ENCODE measurements at regions not wholly inside any gene's neighbourhood (a gene's known extent, or its start where the extent isn't known, plus 50 kb on each side); places are given as distances from the start of the nearest gene placed in this dataset.
"Not testable (repeated sequence)": the region's sequence is repeated elsewhere in the genome, so short reads cannot be mapped to it uniquely, and the experiment has no call there.

DNA sequence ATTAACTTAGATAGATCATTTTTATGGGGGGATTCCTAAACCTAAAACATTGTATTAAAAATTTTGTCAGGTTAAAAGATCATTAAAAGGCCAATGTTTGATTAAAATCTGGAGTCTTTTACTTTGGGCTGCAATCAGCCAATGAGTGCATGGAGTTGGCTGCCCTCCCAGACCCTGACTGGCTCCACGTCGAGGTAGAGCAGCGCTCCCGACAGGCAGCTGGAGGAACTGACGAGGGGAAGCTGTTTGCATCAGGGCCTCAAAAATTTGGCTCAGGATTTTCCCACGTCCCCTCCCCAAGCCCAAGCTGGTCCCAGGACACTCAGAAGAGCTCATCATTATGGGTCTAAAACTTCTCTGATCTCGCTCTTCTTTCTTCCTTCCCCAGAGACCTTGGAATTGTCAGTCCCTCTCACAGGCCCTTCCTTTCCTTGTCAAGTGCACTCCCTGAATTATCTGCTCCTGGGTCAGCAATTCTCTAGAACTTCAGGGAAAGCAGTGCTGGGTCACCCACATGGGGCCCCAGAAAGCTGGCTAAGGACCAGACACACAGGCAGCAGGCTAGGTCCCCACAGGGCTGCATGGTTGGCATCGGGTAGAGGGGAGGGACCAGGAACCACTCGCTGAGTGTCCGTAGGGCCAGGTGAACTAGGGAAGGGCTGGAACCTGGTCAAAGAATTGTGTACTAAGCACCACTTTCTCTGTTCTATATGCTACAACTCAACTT lies 119.6 kb upstream of the IGLL5 start:
- no peak overlapping the region for H3K4me3 ChIP-seq (ENCODE audit: low read length)
- no peaks in the 10 kb centered on the region for H3K4me1 ChIP-seq (ENCODE audit: control insufficient read depth, low read depth, low read length)
- no peaks in the 10 kb centered on the region for H3K36me3 ChIP-seq (ENCODE audit: control insufficient read depth, low read depth, low read length)
- H3K27ac ChIP-seq (ENCODE audit: low read length): no peak overlapping the region
- no peaks in the 10 kb centered on the region for H3K9me3 ChIP-seq (ENCODE audit: control insufficient read depth, low read depth, low read length)
- H3K9ac ChIP-seq (ENCODE audit: low read length): no peak overlapping the region
- peaks cover 33% of the 10 kb centered on the region for H3K27me3 ChIP-seq (ENCODE audit: control insufficient read depth, insufficient read depth, low read length)

DNA sequence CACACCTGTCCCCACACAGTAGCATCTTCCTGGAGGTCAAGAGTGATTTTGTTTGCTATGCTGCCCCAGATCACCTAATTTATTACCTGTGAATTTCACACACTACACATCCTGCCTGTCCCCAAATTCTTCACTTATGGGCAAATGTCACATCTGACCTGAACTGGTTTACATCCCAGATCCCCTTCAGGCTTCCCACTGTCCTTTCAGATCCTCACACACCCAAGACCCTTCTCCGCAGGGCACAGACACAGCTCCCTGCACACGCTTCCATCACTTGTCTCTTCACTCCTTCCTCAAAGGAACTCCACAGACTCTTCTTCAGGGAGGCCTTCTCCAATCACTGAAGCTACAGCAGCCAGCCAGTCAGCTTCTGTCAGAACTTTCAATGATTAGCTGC lies 118.7 kb upstream of the IGLL5 start:
- Histone ChIP-seq H3K9me3 (ENCODE audit: control insufficient read depth, low read depth, low read length) (no peaks in the 10 kb centered on the region), H3K27me3 (ENCODE audit: control insufficient read depth, insufficient read depth, low read length) (peaks cover 37% of the 10 kb centered on the region), H3K36me3 (ENCODE audit: control insufficient read depth, low read depth, low read length) (no peaks in the 10 kb centered on the region), H3K9ac (ENCODE audit: low read length) (no peak overlapping the region), H3K4me3 (ENCODE audit: low read length) (no peak overlapping the region), H3K4me1 (ENCODE audit: control insufficient read depth, low read depth, low read length) (no peaks in the 10 kb centered on the region), H3K27ac (ENCODE audit: low read length) (no peak overlapping the region)

GRCh38 chr22:22769434-22770279 lies 118.0 kb upstream of the IGLL5 start:
- Histone ChIP-seq H3K4me1 (ENCODE audit: control insufficient read depth, low read depth, low read length) (no peaks in the 10 kb centered on the region), H3K9ac (ENCODE audit: low read length) (no peak overlapping the region), H3K27ac (ENCODE audit: low read length) (no peak overlapping the region), H3K4me3 (ENCODE audit: low read length) (no peak overlapping the region), H3K9me3 (ENCODE audit: control insufficient read depth, low read depth, low read length) (no peaks in the 10 kb centered on the region), H3K27me3 (ENCODE audit: control insufficient read depth, insufficient read depth, low read length) (peaks cover 35% of the 10 kb centered on the region), H3K36me3 (ENCODE audit: control insufficient read depth, low read depth, low read length) (no peaks in the 10 kb centered on the region)

DNA sequence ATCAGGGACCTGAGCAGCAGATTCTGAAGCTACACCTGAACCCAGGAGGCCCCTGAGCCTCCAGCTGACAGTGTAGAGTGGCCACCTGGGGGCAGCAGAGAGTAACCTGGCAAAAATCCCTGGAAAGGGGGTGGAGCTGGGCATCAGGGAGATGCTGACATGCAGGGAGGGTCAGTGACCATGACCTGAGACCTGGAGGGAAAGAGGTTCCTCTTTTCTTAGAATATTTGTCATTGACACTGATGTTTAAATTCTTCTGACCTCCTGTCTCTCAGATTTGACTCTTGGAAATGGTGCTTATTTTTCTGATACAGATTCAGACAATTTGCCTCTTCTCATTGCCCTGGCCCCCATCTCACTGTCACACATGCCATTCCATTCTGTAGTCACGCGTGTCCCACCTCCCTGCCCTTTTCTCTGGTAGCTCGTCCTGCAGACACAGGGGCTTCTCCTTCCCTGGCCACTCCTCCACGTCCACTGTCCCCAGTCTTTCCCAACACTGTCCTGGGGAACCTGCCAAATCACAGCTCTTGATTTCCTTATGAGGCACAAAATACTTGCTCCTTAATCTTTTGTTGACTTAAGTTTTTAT lies 117.2 kb upstream of the IGLL5 start:
- no peak overlapping the region for H3K27ac ChIP-seq (ENCODE audit: low read length)
- H3K27me3 ChIP-seq (ENCODE audit: control insufficient read depth, insufficient read depth, low read length): peaks cover 35% of the 10 kb centered on the region
- H3K4me3 ChIP-seq (ENCODE audit: low read length): no peak overlapping the region
- no peaks in the 10 kb centered on the region for H3K4me1 ChIP-seq (ENCODE audit: control insufficient read depth, low read depth, low read length)
- no peaks in the 10 kb centered on the region for H3K9me3 ChIP-seq (ENCODE audit: control insufficient read depth, low read depth, low read length)
- no peaks in the 10 kb centered on the region for H3K36me3 ChIP-seq (ENCODE audit: control insufficient read depth, low read depth, low read length)
- H3K9ac ChIP-seq (ENCODE audit: low read length): no peak overlapping the region

GRCh38 chr22:22770881-22771280 lies 116.7 kb upstream of the IGLL5 start:
- H3K4me3 ChIP-seq (ENCODE audit: low read length): no peak overlapping the region
- H3K27ac ChIP-seq (ENCODE audit: low read length): no peak overlapping the region
- H3K4me1 ChIP-seq (ENCODE audit: control insufficient read depth, low read depth, low read length): no peaks in the 10 kb centered on the region
- H3K36me3 ChIP-seq (ENCODE audit: control insufficient read depth, low read depth, low read length): no peaks in the 10 kb centered on the region
- H3K9ac ChIP-seq (ENCODE audit: low read length): no peak overlapping the region
- peaks cover 40% of the 10 kb centered on the region for H3K27me3 ChIP-seq (ENCODE audit: control insufficient read depth, insufficient read depth, low read length)
- no peaks in the 10 kb centered on the region for H3K9me3 ChIP-seq (ENCODE audit: control insufficient read depth, low read depth, low read length)

DNA sequence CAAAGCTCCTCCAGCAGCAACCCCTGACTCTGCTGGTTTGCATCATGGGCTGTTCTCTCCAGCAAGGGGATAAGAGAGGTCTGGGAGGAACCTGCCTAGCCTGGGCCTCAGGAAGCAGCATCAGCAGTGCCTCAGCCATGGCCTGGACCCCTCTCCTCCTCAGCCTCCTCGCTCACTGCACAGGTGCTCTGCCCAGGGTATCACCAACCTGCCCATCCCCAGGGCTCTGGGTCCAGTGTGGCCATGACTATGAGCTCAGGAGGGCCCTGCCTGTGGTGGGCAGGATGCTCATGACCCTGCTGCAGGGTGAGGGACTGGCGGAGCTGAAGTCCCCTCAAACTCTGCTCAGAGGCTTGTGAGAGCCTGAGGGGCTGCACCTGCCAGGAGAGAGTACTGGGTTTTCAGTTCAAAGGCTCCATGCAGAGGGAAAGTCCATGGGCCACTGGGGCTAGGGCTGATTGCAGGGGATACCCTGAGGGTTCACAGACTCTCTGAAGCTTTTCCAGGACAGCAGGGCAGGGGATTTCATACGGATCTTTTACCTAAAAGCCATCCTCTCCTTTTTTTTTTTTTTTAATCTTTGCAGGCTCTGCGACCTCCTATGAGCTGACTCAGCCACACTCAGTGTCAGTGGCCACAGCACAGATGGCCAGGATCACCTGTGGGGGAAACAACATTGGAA lies 115.8 kb upstream of the IGLL5 start:
- H3K27me3 ChIP-seq (ENCODE audit: control insufficient read depth, insufficient read depth, low read length): peaks cover 41% of the 10 kb centered on the region
- H3K9ac ChIP-seq (ENCODE audit: low read length): no peak overlapping the region

GRCh38 chr22:22772396-22772795 lies 115.2 kb upstream of the IGLL5 start:
- Histone ChIP-seq H3K9ac (ENCODE audit: low read length) (no peak overlapping the region), H3K36me3 (ENCODE audit: control insufficient read depth, low read depth, low read length) (no peaks in the 10 kb centered on the region), H3K27ac (ENCODE audit: low read length) (no peak overlapping the region), H3K9me3 (ENCODE audit: control insufficient read depth, low read depth, low read length) (no peaks in the 10 kb centered on the region), H3K4me3 (ENCODE audit: low read length) (no peak overlapping the region), H3K27me3 (ENCODE audit: control insufficient read depth, insufficient read depth, low read length) (peaks cover 40% of the 10 kb centered on the region), H3K4me1 (ENCODE audit: control insufficient read depth, low read depth, low read length) (no peaks in the 10 kb centered on the region)

More for the DNA sequence above, 115.8 kb upstream of the IGLL5 start:
- Histone ChIP-seq H3K4me3 (ENCODE audit: low read length) (no peak overlapping the region), H3K27ac (ENCODE audit: low read length) (no peak overlapping the region), H3K4me1 (ENCODE audit: control insufficient read depth, low read depth, low read length) (no peaks in the 10 kb centered on the region), H3K9me3 (ENCODE audit: control insufficient read depth, low read depth, low read length) (no peaks in the 10 kb centered on the region), H3K36me3 (ENCODE audit: control insufficient read depth, low read depth, low read length) (no peaks in the 10 kb centered on the region)

DNA sequence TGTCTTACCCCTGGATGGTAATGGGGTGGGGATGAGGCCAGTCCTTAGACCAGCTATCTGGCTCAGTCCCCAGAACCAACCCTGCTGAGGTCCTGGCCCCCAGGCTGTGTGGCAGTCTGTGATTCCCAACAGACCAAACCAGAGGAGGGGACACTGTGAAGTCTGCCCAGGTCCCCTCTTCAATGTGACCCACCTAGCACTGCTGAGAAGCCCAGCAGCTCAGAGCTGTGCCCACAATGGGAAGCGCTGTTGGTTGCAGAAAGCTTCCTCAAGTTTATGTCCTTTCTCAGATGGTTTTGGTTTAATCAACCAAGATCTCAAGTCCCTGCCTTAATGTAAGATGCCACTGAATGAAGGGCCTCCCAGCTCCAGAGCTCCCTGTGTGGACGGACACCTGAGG lies 114.7 kb upstream of the IGLL5 start:
- Histone ChIP-seq H3K9ac (ENCODE audit: low read length) (no peak overlapping the region), H3K27ac (ENCODE audit: low read length) (no peak overlapping the region), H3K4me3 (ENCODE audit: low read length) (no peak overlapping the region), H3K36me3 (ENCODE audit: control insufficient read depth, low read depth, low read length) (no peaks in the 10 kb centered on the region), H3K27me3 (ENCODE audit: control insufficient read depth, insufficient read depth, low read length) (peaks cover 43% of the 10 kb centered on the region), H3K4me1 (ENCODE audit: control insufficient read depth, low read depth, low read length) (no peaks in the 10 kb centered on the region), H3K9me3 (ENCODE audit: control insufficient read depth, low read depth, low read length) (no peaks in the 10 kb centered on the region)

DNA sequence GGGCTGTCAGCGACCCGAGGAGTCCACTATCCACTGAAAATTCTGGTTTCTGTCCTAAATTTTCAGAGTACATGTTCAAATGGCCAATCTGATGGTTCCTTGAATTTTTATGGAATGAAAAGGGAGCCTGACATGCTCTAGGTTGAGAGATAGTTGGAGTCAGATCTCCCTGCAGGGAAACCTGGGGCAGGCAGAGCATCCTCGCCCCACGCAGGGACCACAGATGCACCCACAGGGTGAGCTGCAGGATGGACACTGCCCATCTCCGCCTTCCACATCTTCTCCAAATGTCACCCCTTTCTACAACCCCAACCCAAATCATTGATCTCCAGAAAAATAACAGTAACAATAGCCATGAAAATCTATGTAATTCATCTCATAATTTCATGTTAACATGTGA lies 114.2 kb upstream of the IGLL5 start:
- Histone ChIP-seq H3K4me3 (ENCODE audit: low read length) (no peak overlapping the region), H3K4me1 (ENCODE audit: control insufficient read depth, low read depth, low read length) (no peaks in the 10 kb centered on the region), H3K9ac (ENCODE audit: low read length) (no peak overlapping the region), H3K27me3 (ENCODE audit: control insufficient read depth, insufficient read depth, low read length) (peaks cover 44% of the 10 kb centered on the region), H3K9me3 (ENCODE audit: control insufficient read depth, low read depth, low read length) (no peaks in the 10 kb centered on the region), H3K27ac (ENCODE audit: low read length) (no peak overlapping the region), H3K36me3 (ENCODE audit: control insufficient read depth, low read depth, low read length) (no peaks in the 10 kb centered on the region)

- Histone ChIP-seq H3K9me3 (ENCODE audit: control insufficient read depth, low read depth, low read length) (no peaks in the 10 kb centered on the region), H3K27ac (ENCODE audit: low read length) (no peak overlapping the region), H3K9ac (ENCODE audit: low read length) (no peak overlapping the region), H3K36me3 (ENCODE audit: control insufficient read depth, low read depth, low read length) (no peaks in the 10 kb centered on the region), H3K4me3 (ENCODE audit: low read length) (no peak overlapping the region), H3K27me3 (ENCODE audit: control insufficient read depth, insufficient read depth, low read length) (peaks cover 44% of the 10 kb centered on the region), H3K4me1 (ENCODE audit: control insufficient read depth, low read depth, low read length) (no peaks in the 10 kb centered on the region)
Measured at GRCh38 chr22:22773979-22774604, 113.5 kb upstream of the IGLL5 start.

GRCh38 chr22:22774762-22775161 lies 112.9 kb upstream of the IGLL5 start:
- not testable (repeated sequence) for H3K27ac ChIP-seq (ENCODE audit: low read length); H3K9me3 ChIP-seq (ENCODE audit: control insufficient read depth, low read depth, low read length); H3K9ac ChIP-seq (ENCODE audit: low read length); H3K4me3 ChIP-seq (ENCODE audit: low read length); H3K36me3 ChIP-seq (ENCODE audit: control insufficient read depth, low read depth, low read length); H3K4me1 ChIP-seq (ENCODE audit: control insufficient read depth, low read depth, low read length)
- peaks cover 44% of the 10 kb centered on the region for H3K27me3 ChIP-seq (ENCODE audit: control insufficient read depth, insufficient read depth, low read length)
